ENCODE measurements at regions not wholly inside any gene's neighbourhood (a gene's known extent, or its start where the extent isn't known, plus 50 kb on each side); places are given as distances from the start of the nearest gene placed in this dataset.

GRCh38 chr15:95912728-95913127 is 417.8 kb upstream of the NR2F2 start:
- H3K27ac ChIP-seq (replicated peaks): no peak overlapping the region
- no peaks in the 10 kb centered on the region for H3K27me3 ChIP-seq (ENCODE audit: insufficient read depth, poor library complexity, severe bottlenecking)
- no peak overlapping the region for H3K4me3 ChIP-seq (replicated peaks; ENCODE audit: insufficient read depth, low read length)
- DNase-seq (ENCODE audit: low read depth in 1 of 2, low spot score in 1 of 2): no peak
- TF ChIP-seq CTCF (IDR thresholded peaks at IDR 0.05; ENCODE audit: insufficient read depth, low read length): no peak
- no peak for TF ChIP-seq POLR2AphosphoS5 (IDR thresholded peaks at IDR 0.05; ENCODE audit: low read depth)
- TF ChIP-seq REST (IDR thresholded peaks at IDR 0.05; ENCODE audit: insufficient replicate concordance, low read depth): no peak
- TF ChIP-seq SPI1 (IDR thresholded peaks at IDR 0.05; ENCODE audit: borderline replicate concordance, low read depth): no peak
- TF ChIP-seq GABPA (IDR thresholded peaks at IDR 0.05; ENCODE audit: low read depth): no peak

- Histone ChIP-seq H3K4me3 (replicated peaks; ENCODE audit: insufficient read depth, low read length) (no peak overlapping the region), H3K27ac (replicated peaks) (no peak overlapping the region), H3K27me3 (ENCODE audit: insufficient read depth, poor library complexity, severe bottlenecking) (no peaks in the 10 kb centered on the region)
- no peak for TF ChIP-seq POLR2AphosphoS5 (IDR thresholded peaks at IDR 0.05; ENCODE audit: low read depth)
- DNase-seq (ENCODE audit: low read depth in 1 of 2, low spot score in 1 of 2): no peak
Observed at GRCh38 chr15:95916568-95916967, 413.9 kb upstream of the NR2F2 start.

- H3K27me3 ChIP-seq (ENCODE audit: insufficient read depth, poor library complexity, severe bottlenecking): no peaks in the 10 kb centered on the region
- TF ChIP-seq GABPA (IDR thresholded peaks at IDR 0.05; ENCODE audit: low read depth) (no peak), POLR2AphosphoS5 (IDR thresholded peaks at IDR 0.05; ENCODE audit: low read depth) (no peak), CTCF (IDR thresholded peaks at IDR 0.05; ENCODE audit: insufficient read depth, low read length) (no peak), SPI1 (IDR thresholded peaks at IDR 0.05; ENCODE audit: borderline replicate concordance, low read depth) (no peak), REST (IDR thresholded peaks at IDR 0.05; ENCODE audit: insufficient replicate concordance, low read depth) (no peak)
- no peak for DNase-seq (ENCODE audit: low read depth in 1 of 2, low spot score in 1 of 2)
- H3K27ac ChIP-seq (replicated peaks): no peak overlapping the region
- H3K4me3 ChIP-seq (replicated peaks; ENCODE audit: insufficient read depth, low read length): no peak overlapping the region
Observed at GRCh38 chr15:95918525-95918924, 412.0 kb upstream of the NR2F2 start.

- Histone ChIP-seq H3K4me3 (replicated peaks; ENCODE audit: insufficient read depth, low read length) (no peak overlapping the region), H3K27ac (replicated peaks) (no peak overlapping the region), H3K27me3 (ENCODE audit: insufficient read depth, poor library complexity, severe bottlenecking) (no peaks in the 10 kb centered on the region)
- DNase-seq (ENCODE audit: low read depth in 1 of 2, low spot score in 1 of 2): no peak
- TF ChIP-seq GABPA (IDR thresholded peaks at IDR 0.05; ENCODE audit: low read depth): no peak
- no peak for TF ChIP-seq SPI1 (IDR thresholded peaks at IDR 0.05; ENCODE audit: borderline replicate concordance, low read depth)
- no peak for TF ChIP-seq REST (IDR thresholded peaks at IDR 0.05; ENCODE audit: insufficient replicate concordance, low read depth)
- no peak for TF ChIP-seq CTCF (IDR thresholded peaks at IDR 0.05; ENCODE audit: insufficient read depth, low read length)
- no peak for TF ChIP-seq POLR2AphosphoS5 (IDR thresholded peaks at IDR 0.05; ENCODE audit: low read depth)
Observed at GRCh38 chr15:95919460-95919859, 411.0 kb upstream of the NR2F2 start.
